Muscle of leg (tissue), 3 donors: ENCODE measurements at regions not wholly inside any gene's neighbourhood (a gene's known extent, or its start where the extent isn't known, plus 50 kb on each side); places are given as distances from the start of the nearest gene placed in this dataset.
A peak's percentile ranks its signal among the peaks of the same experiment; 100 is the strongest.

Source experiments
- DNase-seq: peaks from one replicate; pipeline ENCODE4 v3.0.0; 2013
- H3K27ac ChIP-seq: one replicate; pipeline ENCODE4 v1.5.1; 2013; ENCODE audit warnings: mild to moderate bottlenecking, low read length, control low read depth
- H3K27me3 ChIP-seq: one replicate; pipeline ENCODE4 v1.6.1; 2013; ENCODE audit warnings: low read length; ENCODE audit not compliant: control insufficient read depth, insufficient read depth
- H3K36me3 ChIP-seq: one replicate; pipeline ENCODE4 v1.6.1; 2013; ENCODE audit warnings: low read length; ENCODE audit not compliant: control insufficient read depth, insufficient read depth
- H3K4me1 ChIP-seq: one replicate; pipeline ENCODE4 v1.6.1; 2013; ENCODE audit warnings: low read length; ENCODE audit not compliant: control insufficient read depth, insufficient read depth
- H3K4me3 ChIP-seq: one replicate; pipeline ENCODE4 v1.5.1; 2013; ENCODE audit warnings: low read length, control low read depth
- H3K9me3 ChIP-seq: replicated peaks from 2 replicates; pipeline ENCODE4 v1.6.1; 2013; ENCODE audit warnings: low read depth, low read length; ENCODE audit not compliant: control insufficient read depth
- WGBS: methylation state at CpG from one replicate; pipeline ENCODE4 v1.1.5; 2013; ENCODE audit warnings: missing lambda C conversion rate; ENCODE audit not compliant: insufficient coverage; 5-methylcytosine and 5-hydroxymethylcytosine counted together

DNA sequence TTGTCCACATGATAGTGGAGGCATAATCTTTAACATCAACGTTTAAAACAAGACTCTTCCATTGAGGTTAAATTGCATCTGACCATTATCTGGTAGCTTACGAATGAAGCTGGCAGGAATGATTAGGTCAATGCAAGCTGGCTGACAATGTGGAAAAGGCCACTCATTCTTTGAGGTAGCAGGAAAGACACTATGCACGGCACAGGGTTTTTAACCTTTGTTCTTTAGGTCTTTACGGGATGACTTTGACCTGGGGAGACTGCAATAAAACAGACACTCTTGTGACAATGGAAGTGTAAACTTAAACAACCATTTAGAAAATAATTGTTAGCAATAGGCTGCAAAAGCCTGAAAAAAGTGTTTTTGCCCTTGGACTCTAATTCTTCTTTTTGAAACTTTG is 193.8 kb upstream of the FOXD3 start:
- Histone ChIP-seq H3K27ac (no peak overlapping the region), H3K36me3 (no peaks in the 10 kb centered on the region), H3K4me3 (no peak overlapping the region), H3K9me3 (no peaks in the 10 kb centered on the region), H3K4me1 (no peaks in the 10 kb centered on the region), H3K27me3 (no peaks in the 10 kb centered on the region)
- WGBS, result 63% methylated on average over 1 of the region's 4 CpGs
- DNase-seq, result no peak

DNA sequence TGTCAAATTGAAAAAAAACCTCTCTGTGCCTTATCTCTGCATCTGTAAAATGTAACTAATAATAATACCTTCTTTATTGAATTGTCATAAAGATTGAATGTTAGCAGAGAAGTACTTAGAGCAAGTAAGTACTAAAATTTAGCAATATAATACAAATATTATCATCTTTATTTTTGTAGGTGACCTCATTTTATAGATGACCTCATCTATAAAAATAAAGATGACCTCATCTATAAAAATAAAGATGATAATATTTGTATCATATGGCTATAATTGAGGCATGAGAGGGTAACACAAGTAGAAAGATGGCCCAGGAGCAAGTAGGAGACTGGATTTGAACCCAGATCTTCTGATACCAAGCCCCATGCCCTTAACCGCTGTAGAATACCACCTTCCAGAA is 193.2 kb upstream of the FOXD3 start:
- WGBS, result no CpG with 5 or more reads among the region's 1 CpG
- H3K27me3 ChIP-seq, result no peaks in the 10 kb centered on the region

DNA sequence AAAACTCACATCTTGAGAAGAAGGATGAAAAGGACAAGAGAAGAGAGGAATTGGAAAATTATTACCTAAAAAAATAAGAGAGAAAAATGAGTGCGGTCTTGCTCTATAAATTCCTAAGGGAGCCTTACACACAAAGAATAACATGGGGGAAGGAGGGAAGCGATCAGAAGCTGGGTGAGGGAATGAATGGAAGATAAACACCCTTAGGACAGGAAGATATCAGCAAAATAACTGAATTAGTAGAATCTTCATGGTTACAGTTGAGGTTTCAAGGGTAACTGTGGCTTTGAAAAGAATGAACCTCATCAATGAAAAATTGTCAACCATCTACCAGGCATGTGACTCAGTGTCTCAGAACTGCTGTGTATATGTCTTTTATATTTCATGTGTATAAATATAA is 192.5 kb upstream of the FOXD3 start:
- DNase-seq, result no peak
- H3K27me3 ChIP-seq, result no peaks in the 10 kb centered on the region
- no peaks in the 10 kb centered on the region for H3K36me3 ChIP-seq
- no peak overlapping the region for H3K4me3 ChIP-seq
- no peaks in the 10 kb centered on the region for H3K9me3 ChIP-seq
- H3K4me1 ChIP-seq, result no peaks in the 10 kb centered on the region
- WGBS, result no CpG with 5 or more reads among the region's 2 CpGs
- H3K27ac ChIP-seq, result no peak overlapping the region

More for the DNA sequence above, 193.2 kb upstream of the FOXD3 start:
- H3K9me3 ChIP-seq, result no peaks in the 10 kb centered on the region
- no peak overlapping the region for H3K4me3 ChIP-seq
- H3K4me1 ChIP-seq, result no peaks in the 10 kb centered on the region
- H3K36me3 ChIP-seq, result no peaks in the 10 kb centered on the region
- no peak overlapping the region for H3K27ac ChIP-seq
- no peak for DNase-seq

DNA sequence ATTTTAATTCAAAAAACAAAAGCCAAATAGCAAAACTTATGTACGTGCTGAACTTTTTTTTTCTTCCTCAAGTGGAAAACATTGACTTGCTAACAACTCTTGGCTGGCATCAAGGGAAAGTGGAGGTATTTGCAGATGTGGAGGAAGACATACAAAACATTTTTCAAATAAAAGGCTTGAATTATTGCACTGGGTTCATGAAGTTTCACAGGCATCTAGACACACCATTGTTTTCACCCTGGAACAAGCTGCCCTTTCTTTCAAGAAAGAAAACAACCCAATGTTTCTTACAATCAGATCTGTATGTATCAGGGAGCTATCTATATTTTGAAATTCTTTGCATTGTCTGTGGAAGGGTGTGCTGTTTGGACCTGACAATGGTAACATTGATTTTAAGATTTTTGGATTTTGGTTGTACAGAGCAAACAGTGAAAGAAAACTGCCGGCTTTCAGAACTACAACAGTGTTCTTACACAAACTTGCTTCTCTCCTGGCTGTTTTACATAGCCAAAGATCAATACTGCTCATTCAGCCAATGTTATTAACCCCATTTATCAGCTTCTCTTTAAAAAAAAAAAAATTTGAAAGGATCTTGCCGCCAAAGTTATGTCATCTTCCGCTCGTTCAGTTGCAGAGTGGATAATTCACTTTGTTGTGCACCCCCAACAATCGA is 187.7 kb upstream of the FOXD3 start:
- Histone ChIP-seq H3K27me3 (no peaks in the 10 kb centered on the region), H3K27ac (no peak overlapping the region), H3K36me3 (no peaks in the 10 kb centered on the region), H3K4me3 (no peak overlapping the region), H3K4me1 (no peaks in the 10 kb centered on the region), H3K9me3 (no peaks in the 10 kb centered on the region)
- no peak for DNase-seq
- WGBS, result 67% methylated on average over 1 of the region's 6 CpGs

DNA sequence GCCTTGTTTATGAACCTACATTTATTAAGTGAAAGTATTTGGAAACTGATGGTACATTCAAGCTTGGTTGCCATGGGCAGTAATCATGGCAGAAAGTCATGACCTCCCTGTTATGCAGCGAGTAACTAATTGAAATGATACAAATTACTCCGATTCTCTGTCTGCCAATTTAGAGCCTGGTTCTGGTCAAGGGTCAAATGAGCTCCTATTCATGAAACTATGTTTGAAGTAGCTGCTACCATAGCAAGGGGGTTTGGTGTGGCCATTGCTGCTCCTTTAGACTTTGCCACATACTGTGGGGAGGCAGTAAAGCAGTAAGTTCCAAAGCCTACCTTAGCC is 187.2 kb upstream of the FOXD3 start:
- H3K9me3 ChIP-seq, result no peaks in the 10 kb centered on the region
- WGBS, result 94% methylated on average over 2 of the region's 2 CpGs
- H3K4me3 ChIP-seq, result no peak overlapping the region
- H3K4me1 ChIP-seq, result no peaks in the 10 kb centered on the region
- no peak overlapping the region for H3K27ac ChIP-seq
- H3K36me3 ChIP-seq, result no peaks in the 10 kb centered on the region
- no peaks in the 10 kb centered on the region for H3K27me3 ChIP-seq
- DNase-seq, result peak; percentile 9

DNA sequence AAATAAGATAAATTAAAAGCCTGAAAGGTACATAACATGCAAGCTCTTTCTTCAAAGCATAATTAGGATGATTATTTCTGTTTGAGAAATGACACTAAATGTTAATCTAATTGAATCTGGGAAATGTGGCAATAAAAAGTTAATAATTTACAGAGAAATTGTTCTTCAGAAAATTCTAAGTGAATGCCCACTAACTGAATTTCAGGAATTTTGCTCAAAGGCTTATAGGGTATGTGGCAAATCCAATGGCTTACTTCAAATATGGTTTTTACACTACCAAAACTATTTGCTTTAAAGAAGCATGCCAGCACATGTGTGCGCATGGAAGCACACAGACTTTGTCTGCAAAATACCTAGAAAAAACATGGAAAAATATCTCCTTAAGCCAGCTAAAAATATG is 186.6 kb upstream of the FOXD3 start:
- WGBS, result no CpG with 5 or more reads among the region's 1 CpG
- no peak for DNase-seq

DNA sequence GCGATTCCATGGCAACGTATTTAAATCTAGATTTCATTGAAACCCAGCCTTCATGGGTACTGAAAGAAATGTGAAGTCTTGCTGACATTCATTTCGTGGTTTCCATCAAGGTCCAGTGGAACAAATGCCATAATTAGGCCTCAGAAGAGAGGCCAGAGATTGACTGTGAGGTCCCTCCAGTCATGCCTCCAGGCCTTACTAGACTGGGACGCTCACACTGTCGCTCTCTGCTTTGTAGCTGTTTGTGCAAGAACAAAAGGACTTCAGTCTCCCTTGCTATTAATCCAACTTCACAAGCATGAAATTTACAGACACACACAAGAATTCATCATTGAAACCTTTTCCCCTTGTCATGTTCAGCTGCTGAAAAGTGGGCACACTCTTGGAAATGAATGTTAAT is 180.4 kb upstream of the FOXD3 start:
- no peaks in the 10 kb centered on the region for H3K27me3 ChIP-seq
- no peak overlapping the region for H3K4me3 ChIP-seq
- no peak overlapping the region for H3K27ac ChIP-seq
- no peaks in the 10 kb centered on the region for H3K9me3 ChIP-seq
- 82% methylated on average over 5 of the region's 5 CpGs for WGBS
- no peak for DNase-seq
- H3K4me1 ChIP-seq, result no peaks in the 10 kb centered on the region
- no peaks in the 10 kb centered on the region for H3K36me3 ChIP-seq

More for the DNA sequence above, 186.6 kb upstream of the FOXD3 start:
- Histone ChIP-seq H3K9me3 (no peaks in the 10 kb centered on the region), H3K4me1 (no peaks in the 10 kb centered on the region), H3K27ac (no peak overlapping the region), H3K4me3 (no peak overlapping the region), H3K27me3 (no peaks in the 10 kb centered on the region), H3K36me3 (no peaks in the 10 kb centered on the region)

DNA sequence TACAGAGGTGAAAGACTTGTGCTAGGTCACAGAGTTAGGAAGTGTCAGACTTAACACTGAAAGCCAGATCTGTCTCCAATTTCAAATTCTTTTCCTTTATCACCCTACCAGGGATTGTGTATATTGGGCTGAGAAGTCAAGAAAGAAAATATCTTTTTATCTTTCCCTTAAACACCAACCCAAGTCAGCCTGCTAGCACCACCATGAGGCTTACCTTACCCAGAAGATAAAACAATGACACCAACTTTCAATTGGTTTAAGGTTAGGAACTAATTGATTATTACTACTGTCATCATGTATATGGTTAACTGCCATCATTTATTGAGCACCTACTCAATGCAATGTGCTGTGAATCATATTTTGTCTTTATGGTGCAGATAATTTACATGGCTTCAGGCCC is 178.9 kb upstream of the FOXD3 start:
- Histone ChIP-seq H3K27ac (no peak overlapping the region), H3K27me3 (no peaks in the 10 kb centered on the region), H3K4me1 (no peaks in the 10 kb centered on the region), H3K4me3 (no peak overlapping the region), H3K9me3 (no peaks in the 10 kb centered on the region), H3K36me3 (no peaks in the 10 kb centered on the region)
- no peak for DNase-seq

DNA sequence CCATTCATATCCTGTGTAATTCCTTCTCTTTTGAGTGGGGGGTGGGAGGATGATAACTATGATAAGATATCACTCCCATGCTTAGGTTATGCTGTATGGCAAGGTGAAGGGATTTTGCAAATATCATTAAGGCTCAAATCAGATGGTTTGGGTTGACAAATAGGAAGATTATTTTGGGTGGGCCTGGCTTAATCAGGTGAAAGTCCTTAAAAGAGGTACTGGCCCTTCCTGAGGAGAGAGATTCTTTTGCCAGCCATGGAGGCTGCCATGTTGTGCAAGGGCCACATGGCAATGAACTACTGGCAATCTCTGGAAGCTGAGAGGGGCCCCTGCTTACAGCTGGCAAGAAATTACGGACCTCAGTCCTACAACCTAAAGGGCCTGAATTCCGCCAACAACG is 174.6 kb upstream of the FOXD3 start:
- Histone ChIP-seq H3K9me3 (no peaks in the 10 kb centered on the region), H3K4me3 (no peak overlapping the region), H3K4me1 (no peaks in the 10 kb centered on the region), H3K27me3 (no peaks in the 10 kb centered on the region), H3K27ac (no peak overlapping the region), H3K36me3 (no peaks in the 10 kb centered on the region)
- no peak for DNase-seq
- WGBS, result 87% methylated on average over 3 of the region's 3 CpGs

DNA sequence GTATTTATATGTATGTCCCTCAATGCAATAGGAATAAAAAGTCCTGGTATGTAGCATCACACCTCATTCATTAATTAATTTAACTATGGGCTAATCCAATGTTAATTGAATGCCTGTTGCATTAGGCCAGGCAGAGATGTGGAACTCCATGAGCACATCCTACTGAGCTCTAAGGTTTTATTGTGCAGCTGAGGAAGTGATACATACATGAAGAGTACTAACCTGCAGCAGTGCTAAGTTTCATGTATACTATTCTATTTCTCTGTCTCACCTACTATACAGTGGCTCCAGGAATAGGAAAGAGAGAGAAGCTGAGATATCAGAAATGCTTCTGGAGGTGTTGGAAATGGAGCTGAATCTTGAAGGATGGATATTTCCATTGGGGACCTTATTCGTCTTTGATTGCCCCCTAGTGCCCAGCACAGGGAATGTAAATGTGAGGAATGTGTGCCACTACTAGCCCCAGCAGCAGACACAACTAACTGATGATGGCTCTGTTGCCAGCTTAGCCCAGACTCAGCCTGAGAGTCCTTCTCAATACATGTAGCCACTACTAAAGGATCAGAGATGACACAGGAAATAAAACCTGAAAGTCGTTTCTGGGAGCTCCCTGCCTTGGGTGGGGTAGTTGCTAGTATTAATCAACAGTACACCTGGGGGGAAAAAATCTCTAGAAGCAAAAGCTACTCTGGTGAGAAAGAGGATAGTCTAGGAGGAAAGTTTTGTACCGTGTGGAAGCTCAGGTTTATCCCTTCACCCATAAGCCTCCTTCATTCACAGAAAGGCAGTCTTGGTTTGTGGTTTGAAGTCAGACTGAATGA is 173.3 kb upstream of the FOXD3 start:
- Histone ChIP-seq H3K27me3 (no peaks in the 10 kb centered on the region), H3K4me1 (no peaks in the 10 kb centered on the region), H3K9me3 (no peaks in the 10 kb centered on the region), H3K36me3 (no peaks in the 10 kb centered on the region), H3K4me3 (no peak overlapping the region), H3K27ac (no peak overlapping the region)
- peak; percentile 15 for DNase-seq
- WGBS, result no CpG with 5 or more reads among the region's 3 CpGs
